Stomach (tissue), 4 donors: ENCODE measurements at regions not wholly inside any gene's neighbourhood (a gene's known extent, or its start where the extent isn't known, plus 50 kb on each side); places are given as distances from the start of the nearest gene placed in this dataset.

Experiments
- CTCF ChIP-seq, 7 experiments: fragments of 450-650 bp in 4 of 7; fragments of 200-600 bp in 3 of 7; sonication (generic) in 3 of 7; IDR thresholded peaks; one replicate each; pipeline ENCODE4 v1.5.1; 2016 to 2019; ENCODE audit warnings: antibody characterized with exemption in 7 of 7, control low read depth in 2 of 7, mild to moderate bottlenecking in 1 of 7
- POLR2A ChIP-seq, 4 donors: fragments of 450-650 bp; IDR thresholded peaks; one replicate each; pipeline ENCODE4 v1.6.1; 2016; ENCODE audit warnings: antibody characterized with exemption in 4 of 4, control low read depth in 2 of 4, mild to moderate bottlenecking in 1 of 4, moderate library complexity in 1 of 4
- POLR2AphosphoS5 ChIP-seq, 3 donors: sonication (generic); formaldehyde crosslinking; IDR thresholded peaks; one replicate each; pipeline ENCODE4 v1.6.1; 2016; ENCODE audit warnings: antibody characterized with exemption in 3 of 3

DNA sequence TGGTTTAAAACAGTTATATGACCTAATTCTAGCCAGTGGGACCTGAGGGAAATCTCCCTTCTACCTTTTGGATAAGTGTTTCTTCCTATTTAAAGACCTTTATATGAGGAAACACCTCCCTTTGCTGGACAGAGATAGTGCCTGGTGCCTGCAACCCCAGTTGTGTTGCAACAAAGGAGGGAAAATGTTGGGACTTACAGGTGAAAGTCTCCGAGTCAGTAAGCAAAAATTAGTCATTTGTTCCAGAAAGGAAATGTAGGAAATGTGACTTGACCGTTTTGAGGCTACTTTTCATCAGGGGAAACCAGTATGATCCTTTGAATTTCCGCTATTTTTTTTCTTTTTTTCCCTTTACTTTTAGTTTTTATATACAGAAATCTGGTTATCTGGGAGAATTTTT lies 165.5 kb downstream of the DKK1 start:
- no peak for TF ChIP-seq POLR2A (IDR thresholded peaks at IDR 0.05)
- TF ChIP-seq POLR2AphosphoS5 (IDR thresholded peaks at IDR 0.05) = no peak
- TF ChIP-seq CTCF (IDR thresholded peaks at IDR 0.05) = no peak
